ENCODE measurements at regions not wholly inside any gene's neighbourhood (a gene's known extent, or its start where the extent isn't known, plus 50 kb on each side); places are given as distances from the start of the nearest gene placed in this dataset.

DNA sequence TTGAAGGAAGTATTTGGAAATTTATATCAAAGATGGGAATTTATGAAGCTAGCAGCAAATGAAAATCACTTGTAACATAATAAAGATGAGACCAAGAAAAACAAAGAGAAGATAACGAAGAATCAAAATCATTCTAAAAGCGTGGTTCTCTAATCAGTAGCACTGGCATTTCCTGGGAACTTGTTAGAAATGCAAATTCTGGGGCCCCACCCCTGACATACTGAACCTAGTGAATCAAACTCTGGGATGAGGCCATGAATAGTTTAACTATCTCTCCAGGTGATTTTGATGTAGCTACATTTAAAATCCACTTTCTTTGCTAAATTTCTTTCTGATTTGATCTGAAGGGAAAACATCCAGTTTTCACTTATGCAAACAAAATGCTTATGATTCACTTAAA lies 1075.6 kb downstream of the HACE1 start:
- POLR2A ChIA-PET: no interaction called here
- H3K27ac ChIP-seq (ENCODE audit: low read length): no peak overlapping the region
- TF ChIP-seq SIN3A (IDR thresholded peaks at IDR 0.05; ENCODE audit: borderline replicate concordance, insufficient read depth, low read depth, low read length) (no peak), TCF7L2 (IDR thresholded peaks at IDR 0.05; ENCODE audit: low read depth, low read length) (no peak), POLR2AphosphoS5 (IDR thresholded peaks at IDR 0.05; ENCODE audit: low read depth, low read length) (no peak)
- TF ChIP-seq, protein P1, sequence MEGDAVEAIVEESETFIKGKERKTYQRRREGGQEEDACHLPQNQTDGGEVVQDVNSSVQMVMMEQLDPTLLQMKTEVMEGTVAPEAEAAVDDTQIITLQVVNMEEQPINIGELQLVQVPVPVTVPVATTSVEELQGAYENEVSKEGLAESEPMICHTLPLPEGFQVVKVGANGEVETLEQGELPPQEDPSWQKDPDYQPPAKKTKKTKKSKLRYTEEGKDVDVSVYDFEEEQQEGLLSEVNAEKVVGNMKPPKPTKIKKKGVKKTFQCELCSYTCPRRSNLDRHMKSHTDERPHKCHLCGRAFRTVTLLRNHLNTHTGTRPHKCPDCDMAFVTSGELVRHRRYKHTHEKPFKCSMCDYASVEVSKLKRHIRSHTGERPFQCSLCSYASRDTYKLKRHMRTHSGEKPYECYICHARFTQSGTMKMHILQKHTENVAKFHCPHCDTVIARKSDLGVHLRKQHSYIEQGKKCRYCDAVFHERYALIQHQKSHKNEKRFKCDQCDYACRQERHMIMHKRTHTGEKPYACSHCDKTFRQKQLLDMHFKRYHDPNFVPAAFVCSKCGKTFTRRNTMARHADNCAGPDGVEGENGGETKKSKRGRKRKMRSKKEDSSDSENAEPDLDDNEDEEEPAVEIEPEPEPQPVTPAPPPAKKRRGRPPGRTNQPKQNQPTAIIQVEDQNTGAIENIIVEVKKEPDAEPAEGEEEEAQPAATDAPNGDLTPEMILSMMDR (IDR thresholded peaks at IDR 0.05): no peak
- TF ChIP-seq, protein P2, sequence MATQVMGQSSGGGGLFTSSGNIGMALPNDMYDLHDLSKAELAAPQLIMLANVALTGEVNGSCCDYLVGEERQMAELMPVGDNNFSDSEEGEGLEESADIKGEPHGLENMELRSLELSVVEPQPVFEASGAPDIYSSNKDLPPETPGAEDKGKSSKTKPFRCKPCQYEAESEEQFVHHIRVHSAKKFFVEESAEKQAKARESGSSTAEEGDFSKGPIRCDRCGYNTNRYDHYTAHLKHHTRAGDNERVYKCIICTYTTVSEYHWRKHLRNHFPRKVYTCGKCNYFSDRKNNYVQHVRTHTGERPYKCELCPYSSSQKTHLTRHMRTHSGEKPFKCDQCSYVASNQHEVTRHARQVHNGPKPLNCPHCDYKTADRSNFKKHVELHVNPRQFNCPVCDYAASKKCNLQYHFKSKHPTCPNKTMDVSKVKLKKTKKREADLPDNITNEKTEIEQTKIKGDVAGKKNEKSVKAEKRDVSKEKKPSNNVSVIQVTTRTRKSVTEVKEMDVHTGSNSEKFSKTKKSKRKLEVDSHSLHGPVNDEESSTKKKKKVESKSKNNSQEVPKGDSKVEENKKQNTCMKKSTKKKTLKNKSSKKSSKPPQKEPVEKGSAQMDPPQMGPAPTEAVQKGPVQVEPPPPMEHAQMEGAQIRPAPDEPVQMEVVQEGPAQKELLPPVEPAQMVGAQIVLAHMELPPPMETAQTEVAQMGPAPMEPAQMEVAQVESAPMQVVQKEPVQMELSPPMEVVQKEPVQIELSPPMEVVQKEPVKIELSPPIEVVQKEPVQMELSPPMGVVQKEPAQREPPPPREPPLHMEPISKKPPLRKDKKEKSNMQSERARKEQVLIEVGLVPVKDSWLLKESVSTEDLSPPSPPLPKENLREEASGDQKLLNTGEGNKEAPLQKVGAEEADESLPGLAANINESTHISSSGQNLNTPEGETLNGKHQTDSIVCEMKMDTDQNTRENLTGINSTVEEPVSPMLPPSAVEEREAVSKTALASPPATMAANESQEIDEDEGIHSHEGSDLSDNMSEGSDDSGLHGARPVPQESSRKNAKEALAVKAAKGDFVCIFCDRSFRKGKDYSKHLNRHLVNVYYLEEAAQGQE (IDR thresholded peaks at IDR 0.05; ENCODE audit: insufficient read depth in 1 of 2, low read depth in 2 of 2, low read length in 1 of 2): no peak
- no peaks in the 10 kb centered on the region for H3K4me1 ChIP-seq (ENCODE audit: control insufficient read depth, insufficient read depth, low read length)
- CTCF ChIA-PET: no interaction called here
- H3K4me3 ChIP-seq (ENCODE audit: low read depth in 2 of 2, low read length in 2 of 2): no peak overlapping the region
- in situ Hi-C loops (cut with HindIII; ENCODE audit: low pct_unique_long_range_greater_than_20kb, low sequenced_read_pairs): no loop called here
- H3K36me3 ChIP-seq (ENCODE audit: control insufficient read depth, insufficient read depth, low read length): no peaks in the 10 kb centered on the region
- H3K9me3 ChIP-seq (ENCODE audit: control insufficient read depth, insufficient read depth, low read depth, low read length): no peaks in the 10 kb centered on the region
- no peaks in the 10 kb centered on the region for H3K27me3 ChIP-seq (ENCODE audit: control insufficient read depth, insufficient read depth, low read length)
- DNase-seq (ENCODE audit: low read depth, low spot score): no peak
- no peak for ATAC-seq
- intact Hi-C loops (cut with micrococcal nuclease; ENCODE audit: unreplicated experiment): no loop called here
- no TSS peak for BruUV-seq (replicated peaks)

DNA sequence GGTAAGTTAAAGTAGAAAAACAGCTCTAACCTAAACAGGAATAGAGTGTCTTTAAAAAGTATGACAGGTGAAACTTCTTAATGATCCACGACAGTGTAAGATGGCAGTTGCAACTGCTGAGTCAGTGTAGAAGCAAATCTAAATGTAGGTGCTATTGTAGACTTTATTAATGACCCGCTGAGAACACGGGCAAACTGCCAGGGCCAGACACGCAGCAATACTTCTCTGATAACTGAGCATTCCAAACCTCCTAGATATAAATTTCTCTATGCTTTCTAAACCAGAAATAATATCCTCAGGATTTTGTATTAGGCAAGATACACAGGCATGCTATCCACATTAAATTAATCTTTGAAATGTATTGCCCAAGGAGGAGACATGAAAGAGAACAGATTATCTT lies 1076.4 kb downstream of the HACE1 start:
- CTCF ChIA-PET: no interaction called here
- POLR2A ChIA-PET: no interaction called here
- H3K36me3 ChIP-seq (ENCODE audit: control insufficient read depth, insufficient read depth, low read length): no peaks in the 10 kb centered on the region
- ATAC-seq (no peak), DNase-seq (ENCODE audit: low read depth, low spot score) (no peak)
- no peak overlapping the region for H3K4me3 ChIP-seq (ENCODE audit: low read depth in 2 of 2, low read length in 2 of 2)
- in situ Hi-C loops (cut with HindIII; ENCODE audit: low pct_unique_long_range_greater_than_20kb, low sequenced_read_pairs) (no loop called here), intact Hi-C loops (cut with micrococcal nuclease; ENCODE audit: unreplicated experiment) (no loop called here)
- no peaks in the 10 kb centered on the region for H3K27me3 ChIP-seq (ENCODE audit: control insufficient read depth, insufficient read depth, low read length)
- no peaks in the 10 kb centered on the region for H3K4me1 ChIP-seq (ENCODE audit: control insufficient read depth, insufficient read depth, low read length)
- no peaks in the 10 kb centered on the region for H3K9me3 ChIP-seq (ENCODE audit: control insufficient read depth, insufficient read depth, low read depth, low read length)
- no peak overlapping the region for H3K27ac ChIP-seq (ENCODE audit: low read length)
- TF ChIP-seq POLR2AphosphoS5 (IDR thresholded peaks at IDR 0.05; ENCODE audit: low read depth, low read length): no peak
- TF ChIP-seq, protein P2 (IDR thresholded peaks at IDR 0.05; ENCODE audit: insufficient read depth in 1 of 2, low read depth in 2 of 2, low read length in 1 of 2): no peak
- TF ChIP-seq, protein P1 (IDR thresholded peaks at IDR 0.05): no peak
- TF ChIP-seq TCF7L2 (IDR thresholded peaks at IDR 0.05; ENCODE audit: low read depth, low read length): no peak
- TF ChIP-seq SIN3A (IDR thresholded peaks at IDR 0.05; ENCODE audit: borderline replicate concordance, insufficient read depth, low read depth, low read length): no peak
- BruUV-seq (replicated peaks): no TSS peak

All from Panc1 (cell line).